ENCODE measurements at regions not wholly inside any gene's neighbourhood (a gene's known extent, or its start where the extent isn't known, plus 50 kb on each side); places are given as distances from the start of the nearest gene placed in this dataset.

DNA sequence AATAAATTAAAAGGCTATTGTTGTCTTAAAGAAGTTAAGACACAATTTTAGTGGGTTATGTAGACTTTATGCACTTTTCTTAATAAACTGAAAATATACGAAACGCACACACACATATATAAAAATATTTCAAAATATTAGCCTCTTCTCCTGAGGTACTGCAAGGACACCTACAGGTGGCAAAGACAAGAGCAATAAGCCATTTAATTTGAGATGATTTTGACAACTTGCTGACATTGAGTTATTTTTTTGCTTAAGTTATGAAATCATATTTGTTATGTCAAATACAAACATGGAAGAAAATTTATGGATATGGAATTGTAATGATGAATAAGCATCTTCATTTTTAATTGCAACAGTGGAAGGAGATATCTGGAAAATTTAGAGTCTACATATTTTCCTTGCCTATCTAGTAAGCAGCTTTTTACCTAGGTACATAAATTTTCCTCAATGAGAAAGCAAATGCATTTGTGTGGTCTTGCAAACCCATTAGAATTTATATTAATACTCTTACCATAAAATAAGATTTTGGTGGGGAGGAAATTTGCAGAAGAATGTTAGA lies 301.6 kb downstream of the ISL1 start:
- TF ChIP-seq, protein P1, sequence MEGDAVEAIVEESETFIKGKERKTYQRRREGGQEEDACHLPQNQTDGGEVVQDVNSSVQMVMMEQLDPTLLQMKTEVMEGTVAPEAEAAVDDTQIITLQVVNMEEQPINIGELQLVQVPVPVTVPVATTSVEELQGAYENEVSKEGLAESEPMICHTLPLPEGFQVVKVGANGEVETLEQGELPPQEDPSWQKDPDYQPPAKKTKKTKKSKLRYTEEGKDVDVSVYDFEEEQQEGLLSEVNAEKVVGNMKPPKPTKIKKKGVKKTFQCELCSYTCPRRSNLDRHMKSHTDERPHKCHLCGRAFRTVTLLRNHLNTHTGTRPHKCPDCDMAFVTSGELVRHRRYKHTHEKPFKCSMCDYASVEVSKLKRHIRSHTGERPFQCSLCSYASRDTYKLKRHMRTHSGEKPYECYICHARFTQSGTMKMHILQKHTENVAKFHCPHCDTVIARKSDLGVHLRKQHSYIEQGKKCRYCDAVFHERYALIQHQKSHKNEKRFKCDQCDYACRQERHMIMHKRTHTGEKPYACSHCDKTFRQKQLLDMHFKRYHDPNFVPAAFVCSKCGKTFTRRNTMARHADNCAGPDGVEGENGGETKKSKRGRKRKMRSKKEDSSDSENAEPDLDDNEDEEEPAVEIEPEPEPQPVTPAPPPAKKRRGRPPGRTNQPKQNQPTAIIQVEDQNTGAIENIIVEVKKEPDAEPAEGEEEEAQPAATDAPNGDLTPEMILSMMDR (IDR thresholded peaks at IDR 0.05): peak; percentile 32
- TF ChIP-seq EZH2phosphoT487 (IDR thresholded peaks at IDR 0.05) (no peak), EZH2 (IDR thresholded peaks at IDR 0.05) (no peak)
